Astrocyte (in vitro differentiated cells and primary cell): ENCODE measurements at regions not wholly inside any gene's neighbourhood (a gene's known extent, or its start where the extent isn't known, plus 50 kb on each side); places are given as distances from the start of the nearest gene placed in this dataset.

Source experiments
- CTCF ChIP-seq: IDR thresholded peaks from 2 replicates; pipeline ENCODE4 v1.5.1; 2011; ENCODE audit warnings: low read depth, mild to moderate bottlenecking, inconsistent platforms, low read length, moderate library complexity; ENCODE audit not compliant: insufficient read depth
- EZH2 ChIP-seq: IDR thresholded peaks from 2 replicates; pipeline ENCODE4 v1.6.1; 2012; ENCODE audit warnings: mild to moderate bottlenecking, low read length, inconsistent platforms; ENCODE audit not compliant: insufficient read depth

DNA sequence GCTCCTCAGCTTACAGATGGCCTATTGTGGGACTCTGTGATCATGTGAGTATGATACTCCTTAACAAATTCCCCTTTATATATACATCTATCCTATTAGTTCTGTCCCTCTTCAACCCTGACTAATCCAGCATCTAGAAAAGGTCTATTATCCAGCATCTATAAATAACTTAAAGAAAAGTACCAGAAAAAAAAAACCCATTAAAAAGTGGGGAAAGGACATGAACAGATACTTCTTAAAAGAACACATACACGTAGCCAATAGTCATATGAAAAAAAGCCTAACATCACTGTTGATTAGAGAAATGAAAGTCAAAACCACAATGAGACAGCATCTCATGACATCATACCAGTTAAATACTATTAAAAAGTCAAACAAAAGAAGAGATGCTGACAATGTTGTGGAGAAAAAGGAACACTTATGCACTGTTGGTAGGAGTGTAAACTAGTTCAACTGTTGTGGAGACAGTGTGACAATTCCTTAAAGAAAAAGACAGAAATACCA is 549.5 kb upstream of the GRM3 start:
- TF ChIP-seq CTCF (no peak), EZH2 (no peak)
